Heart left ventricle (tissue), 16 donors: ENCODE measurements at regions not wholly inside any gene's neighbourhood (a gene's known extent, or its start where the extent isn't known, plus 50 kb on each side); places are given as distances from the start of the nearest gene placed in this dataset.

Experiments
- ATAC-seq, 4 donors: fragments of 200-7000 bp; cut with Tn5 transposase; one replicate each; pipeline ENCODE4 v1.9.1; 2020 to 2022; ENCODE audit warnings: moderate library complexity in 4 of 4, mild to moderate bottlenecking in 3 of 4, moderate number of reproducible peaks in 1 of 4
- DNase-seq, 5 donors: peaks; one replicate each; pipeline ENCODE4 v3.0.0-alpha.2; 2020
- H3K27ac ChIP-seq, 12 donors: fragments of 200-600 bp; sonication (generic) in 4 of 12; one replicate each; pipeline versions ENCODE4 v1.5.0 to v1.8.0; 2016 to 2022; ENCODE audit warnings: mild to moderate bottlenecking in 2 of 12
- H3K27me3 ChIP-seq, 9 donors: fragments of 200-600 bp; sonication (generic) in 2 of 9; one replicate each; pipeline versions ENCODE4 v1.5.1 to v1.8.0; 2016 to 2022; ENCODE audit warnings: mild to moderate bottlenecking in 3 of 9
- H3K36me3 ChIP-seq, 9 donors: fragments of 200-600 bp; sonication (generic) in 2 of 9; one replicate each; pipeline versions ENCODE4 v1.5.0 to v1.8.0; 2018 to 2022; ENCODE audit warnings: mild to moderate bottlenecking in 2 of 9
- H3K4me1 ChIP-seq, 12 donors: fragments of 200-600 bp; sonication (generic) in 4 of 12; one replicate each; pipeline versions ENCODE4 v1.5.0 to v1.8.0; 2016 to 2022; ENCODE audit warnings: mild to moderate bottlenecking in 3 of 12
- H3K4me3 ChIP-seq, 12 donors: fragments of 200-600 bp; sonication (generic) in 4 of 12; one replicate each; pipeline versions ENCODE4 v1.5.0 to v1.8.0; 2017 to 2022; ENCODE audit warnings: mild to moderate bottlenecking in 9 of 12, moderate library complexity in 4 of 12
- H3K9me3 ChIP-seq, 12 donors: fragments of 200-600 bp; sonication (generic) in 4 of 12; one replicate each; pipeline versions ENCODE4 v1.5.0 to v1.8.0; 2016 to 2022; ENCODE audit warnings: mild to moderate bottlenecking in 1 of 12
- CTCF ChIP-seq, 12 donors: fragments of 200-600 bp; sonication (generic) in 4 of 12; IDR thresholded peaks; one replicate each; pipeline versions ENCODE4 v1.5.0 to v1.8.0; 2018 to 2022; ENCODE audit warnings: antibody characterized with exemption in 12 of 12, mild to moderate bottlenecking in 5 of 12
- POLR2A ChIP-seq, 2 donors: fragments of 450-650 bp; IDR thresholded peaks; one replicate each; pipeline ENCODE4 v1.6.1; 2017; ENCODE audit warnings: antibody characterized with exemption in 2 of 2, mild to moderate bottlenecking in 2 of 2, moderate library complexity in 2 of 2
- WGBS, 4 donors: extraction: QIAGEN DNeasy Blood & Tissue Kit in 2 of 4; methylation state at CpG; one replicate each; pipeline versions ENCODE4 v1.1.5 to v1.1.7; 2013 to 2018; 5-methylcytosine and 5-hydroxymethylcytosine counted together
- intact Hi-C, 10 donors: fragments of 100-400 bp; cut with DNase I; formaldehyde crosslinking; loops; one replicate each; pipeline versions ENCODE4 v1.11.1 to v1.14.2; 2022
- donor health status: ischemic (EF 13 %, LVEDD 7.1; RV severe dilation, severe dysfunction).
- donor health status: healthy with polysubstance abuse.
- donor health status: DM: no; HTN: yes; CAD: no.
- donor health status: DM: no; HTN: no; CAD: no.
- donor health status: ischemic (EF 25% LVEDD 6.9; RV normal size, moderate dysfunction).
- donor health status: ischemic (EF 25% LVEDD 5.7; RV mildly dilated, moderate dysfunction).
- donor health status: healthy.
- donor health status: DM: yes; HTN: yes; CAD: no.
- donor health status: ischemic (EF 35%, LVEDD 5.7; RV mildly dilated, moderate dysfunction).
- donor health status: nonischemic (EF 11% LVEDD 7.7; RV severe dilation, severe dysfunction).
- donor health status: DM: yes; HTN: yes; CAD: no.
- donor health status: PGD.
- donor health status: ischemic (EF 29% LVEDD 5.4; RV normal size, mild dysfunction).
- donor health status: nonischemic (EF 23%, LVEDD 6.1; RV moderate dilation, normal function).

- intact Hi-C loops = loop anchor here in 1 of 10 donors (10.0 kb wide), 1 partner anchor 333 kb away; no protein-coding TSS in a partner anchor
- no peak for DNase-seq
- WGBS, 4 donors = 94 to 96% (median 95%) methylated on average over 3 of the region's 3 CpGs
- Histone ChIP-seq H3K27ac (no peak overlapping the region), H3K4me1 (no peaks in the 10 kb centered on the region), H3K9me3 (peaks cover 0 to 28% (median 8%) of the 10 kb centered on the region in 12 donors), H3K4me3 (no peak overlapping the region), H3K36me3 (no peaks in the 10 kb centered on the region), H3K27me3 (no peaks in the 10 kb centered on the region)
- ATAC-seq = no peak
- TF ChIP-seq CTCF (IDR thresholded peaks at IDR 0.05) = no peak
- TF ChIP-seq POLR2A (IDR thresholded peaks at IDR 0.05) = no peak
These were observed 295.9 kb upstream of the SOX4 start for GRCh38 chr6:21297665-21298064.

DNA sequence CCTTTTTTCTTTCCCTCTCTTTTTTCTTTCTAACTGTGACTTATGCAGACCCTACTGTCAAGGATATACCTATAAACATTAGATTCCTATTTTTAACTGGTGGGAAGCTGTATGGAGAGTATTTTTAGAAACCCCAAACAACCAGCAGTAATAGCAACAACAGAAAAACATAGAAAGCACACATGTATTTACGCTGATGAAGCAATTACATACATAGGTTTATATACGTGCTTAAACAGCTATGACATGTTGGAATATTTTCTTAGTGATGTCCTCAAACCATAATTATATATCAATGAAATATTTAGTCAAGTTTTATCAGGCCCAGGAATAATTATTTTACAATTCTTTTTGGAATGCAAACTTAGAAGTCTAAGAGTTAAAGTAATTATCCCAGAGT, 294.3 kb upstream of the SOX4 start:
- Histone ChIP-seq H3K27ac (no peak overlapping the region), H3K4me1 (no peaks in the 10 kb centered on the region), H3K27me3 (no peaks in the 10 kb centered on the region), H3K4me3 (no peak overlapping the region), H3K36me3 (no peaks in the 10 kb centered on the region), H3K9me3 (peaks cover 0 to 39% (median 14%) of the 10 kb centered on the region in 12 donors)
- intact Hi-C loops = loop anchor here in 1 of 10 donors (10.0 kb wide), 1 partner anchor 334 kb away; no protein-coding TSS in a partner anchor
- TF ChIP-seq POLR2A (IDR thresholded peaks at IDR 0.05) = no peak
- ATAC-seq (no peak), DNase-seq (no peak)
- 73 to 85% (median 79%) methylated on average over 2 of the region's 2 CpGs for whole genome bisulfite sequencing, 4 donors

DNA sequence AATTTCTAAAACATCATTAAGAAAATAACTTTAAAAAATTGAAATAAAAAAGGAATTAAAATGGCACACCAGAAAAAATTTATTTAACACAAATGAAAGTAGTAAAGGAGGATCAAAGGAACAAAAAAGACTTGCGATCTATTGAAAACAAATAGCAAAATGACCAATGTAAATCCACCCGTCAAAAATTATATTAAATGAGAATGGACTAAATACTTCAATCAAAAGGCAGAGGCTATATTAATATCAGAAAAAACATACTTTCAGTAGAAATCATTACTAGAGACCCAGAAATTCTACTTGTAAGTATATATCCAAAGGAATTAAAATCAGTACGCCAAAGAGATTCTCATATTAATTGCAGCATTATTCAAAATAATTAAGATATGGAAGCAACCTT, 293.1 kb upstream of the SOX4 start:
- 82 to 99% (median 97%) methylated on average over 3 of the region's 3 CpGs for WGBS, 4 donors
- Histone ChIP-seq H3K9me3 (peaks cover 0 to 39% (median 14%) of the 10 kb centered on the region in 12 donors), H3K4me1 (no peaks in the 10 kb centered on the region), H3K27ac (no peak overlapping the region), H3K4me3 (no peak overlapping the region), H3K36me3 (no peaks in the 10 kb centered on the region), H3K27me3 (no peaks in the 10 kb centered on the region)
- no peak for TF ChIP-seq CTCF (IDR thresholded peaks at IDR 0.05)
- TF ChIP-seq POLR2A (IDR thresholded peaks at IDR 0.05) = no peak
- no peak for DNase-seq
- no peak for ATAC-seq
- intact Hi-C loops = no loop called here

- no peak overlapping the region for H3K4me3 ChIP-seq
- no peak for DNase-seq
- peaks cover 0 to 10% (median 0%) of the 10 kb centered on the region in 9 donors for H3K27me3 ChIP-seq
- peaks cover 0 to 26% (median 7%) of the 10 kb centered on the region in 12 donors for H3K9me3 ChIP-seq
- WGBS, 4 donors = 89 to 95% (median 92%) methylated on average over 2 of the region's 2 CpGs
- H3K4me1 ChIP-seq = peaks cover 0 to 4% (median 0%) of the 10 kb centered on the region in 12 donors
- H3K27ac ChIP-seq = no peak overlapping the region
- no peak for TF ChIP-seq POLR2A (IDR thresholded peaks at IDR 0.05)
- TF ChIP-seq CTCF (IDR thresholded peaks at IDR 0.05) = no peak
- ATAC-seq = no peak
- H3K36me3 ChIP-seq = no peaks in the 10 kb centered on the region
- intact Hi-C loops = no loop called here
These were observed 287.6 kb upstream of the SOX4 start for GRCh38 chr6:21305893-21306332.

GRCh38 chr6:21306546-21306945, 287.0 kb upstream of the SOX4 start:
- no peak overlapping the region for H3K4me3 ChIP-seq
- no peaks in the 10 kb centered on the region for H3K36me3 ChIP-seq
- no peak for TF ChIP-seq POLR2A (IDR thresholded peaks at IDR 0.05)
- no peak for TF ChIP-seq CTCF (IDR thresholded peaks at IDR 0.05)
- peaks cover 0 to 20% (median 5%) of the 10 kb centered on the region in 12 donors for H3K9me3 ChIP-seq
- peaks cover 0 to 4% (median 0%) of the 10 kb centered on the region in 12 donors for H3K4me1 ChIP-seq
- WGBS, 4 donors = 79 to 86% (median 82%) methylated on average over 4 of the region's 4 CpGs
- intact Hi-C loops = no loop called here
- H3K27ac ChIP-seq = no peak overlapping the region
- ATAC-seq (no peak), DNase-seq (no peak)
- H3K27me3 ChIP-seq = peaks cover 0 to 10% (median 0%) of the 10 kb centered on the region in 9 donors
